GM18498 (cell line): ENCODE measurements at regions not wholly inside any gene's neighbourhood (a gene's known extent, or its start where the extent isn't known, plus 50 kb on each side); places are given as distances from the start of the nearest gene placed in this dataset.

Experiments used
- ATAC-seq: cut with Tn5 transposase; IDR thresholded peaks from one replicate; pipeline ENCODE4 v1.9.1; 2021; ENCODE audit warnings: mild to moderate bottlenecking, moderate library complexity; ENCODE audit not compliant: unreplicated experiment

GRCh38 chr9:11872471-11872870 is 820.7 kb upstream of the TYRP1 start:
- ATAC-seq = no peak

DNA sequence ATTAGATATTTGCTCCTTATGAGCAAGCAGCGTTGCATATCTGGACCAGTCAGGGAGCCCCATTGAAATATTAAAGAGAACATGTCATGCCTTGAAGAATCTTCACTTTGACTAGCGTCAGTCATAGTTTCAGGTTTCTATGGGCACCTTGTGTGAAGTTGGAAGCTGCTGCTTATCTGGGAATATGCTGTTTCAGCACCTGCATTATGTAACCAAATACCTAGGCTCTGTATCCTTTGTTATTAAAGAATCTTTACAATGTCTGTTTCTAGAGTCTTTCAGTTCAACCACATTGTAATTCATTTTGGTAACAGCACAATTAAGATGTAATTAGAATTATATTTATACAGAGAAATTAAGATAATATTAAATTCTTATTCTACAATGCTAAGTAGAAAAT is 818.8 kb upstream of the TYRP1 start:
- no peak for ATAC-seq

- ATAC-seq = no peak
Measured at GRCh38 chr9:11892401-11892800, 800.8 kb upstream of the TYRP1 start.

DNA sequence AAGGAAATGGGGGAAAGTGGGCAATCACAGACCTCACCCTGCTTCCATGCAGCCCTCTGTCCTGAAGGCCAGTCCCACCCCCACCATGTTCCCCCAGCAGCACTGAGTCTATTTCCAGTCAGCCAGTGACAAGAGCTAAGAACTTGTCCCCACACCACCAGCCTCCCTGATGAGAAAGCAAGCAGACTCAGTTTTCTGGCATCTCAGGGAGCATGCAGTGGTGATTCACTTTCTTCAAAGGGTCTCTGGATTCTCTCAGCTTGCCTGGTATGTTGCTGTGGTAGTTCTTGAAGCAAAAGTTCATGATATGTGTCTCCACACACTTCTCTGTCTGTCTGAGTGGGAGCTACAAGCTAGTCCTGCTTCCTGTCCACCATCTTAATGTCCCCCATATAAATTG is 799.9 kb upstream of the TYRP1 start:
- no peak for ATAC-seq

GRCh38 chr9:11894136-11894535 is 799.0 kb upstream of the TYRP1 start:
- ATAC-seq = no peak

DNA sequence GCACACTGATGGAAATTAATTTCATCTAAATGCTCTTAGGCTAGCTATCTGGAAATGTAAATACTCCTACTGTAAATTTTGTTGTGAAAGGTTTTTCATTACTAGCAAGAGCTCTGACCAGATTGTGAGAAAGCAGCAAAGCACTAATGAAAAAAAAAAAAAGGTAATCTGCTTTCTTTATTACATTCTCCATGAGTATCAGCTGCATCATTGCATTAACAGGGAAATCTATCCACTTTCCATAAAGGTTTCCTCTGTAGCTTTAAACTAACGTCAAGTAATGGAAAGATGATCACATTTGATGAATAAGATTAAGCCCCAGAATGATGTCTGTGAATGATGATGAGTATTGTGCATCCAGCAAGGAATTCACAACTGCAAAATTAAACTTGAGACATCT is 790.6 kb upstream of the TYRP1 start:
- ATAC-seq = no peak

GRCh38 chr9:11915699-11916098 is 777.5 kb upstream of the TYRP1 start:
- no peak for ATAC-seq

- ATAC-seq = no peak
Measured at GRCh38 chr9:11928871-11929321, 764.3 kb upstream of the TYRP1 start.

- no peak for ATAC-seq
Measured at GRCh38 chr9:11931109-11931508, 762.1 kb upstream of the TYRP1 start.

DNA sequence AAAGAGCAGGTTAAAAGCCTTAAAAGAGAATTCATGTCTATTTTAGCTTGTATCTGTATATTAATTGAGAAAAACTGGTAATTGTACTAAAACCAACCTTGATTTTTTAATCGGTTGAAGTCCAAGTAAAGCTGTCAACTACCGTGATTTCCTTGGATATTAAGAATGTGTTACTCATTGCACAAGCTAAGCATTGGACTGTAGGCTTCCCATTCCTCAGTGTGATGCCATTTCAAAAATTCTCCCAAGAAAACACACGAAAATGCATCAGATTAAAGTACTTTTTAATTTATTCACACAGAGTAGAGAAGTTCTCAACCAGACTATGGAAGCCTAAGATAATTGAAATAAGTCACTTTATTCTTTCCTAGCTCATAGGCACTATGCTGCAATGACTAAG is 761.4 kb upstream of the TYRP1 start:
- no peak for ATAC-seq

- ATAC-seq = no peak
Measured at GRCh38 chr9:11933926-11934325, 759.3 kb upstream of the TYRP1 start.

GRCh38 chr9:11946531-11946930 is 746.7 kb upstream of the TYRP1 start:
- ATAC-seq = no peak

DNA sequence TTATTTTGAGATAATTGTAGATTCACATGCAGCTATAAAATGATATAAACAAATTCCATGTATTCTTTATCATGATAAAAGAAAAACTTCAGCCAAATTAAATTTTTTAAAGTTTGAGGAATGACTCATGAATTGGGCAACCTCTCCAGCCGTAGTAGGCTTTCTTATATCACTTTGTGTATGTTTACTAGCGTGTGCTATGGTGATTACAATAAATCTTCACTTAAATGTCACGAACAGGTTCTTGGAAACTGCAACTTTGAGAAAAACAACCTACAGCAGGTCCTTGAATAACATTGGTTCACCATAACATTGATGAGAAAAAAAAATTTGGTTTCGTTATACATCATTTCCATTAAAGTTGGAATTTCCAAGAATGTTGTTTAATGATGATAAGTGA is 730.9 kb upstream of the TYRP1 start:
- no peak for ATAC-seq

DNA sequence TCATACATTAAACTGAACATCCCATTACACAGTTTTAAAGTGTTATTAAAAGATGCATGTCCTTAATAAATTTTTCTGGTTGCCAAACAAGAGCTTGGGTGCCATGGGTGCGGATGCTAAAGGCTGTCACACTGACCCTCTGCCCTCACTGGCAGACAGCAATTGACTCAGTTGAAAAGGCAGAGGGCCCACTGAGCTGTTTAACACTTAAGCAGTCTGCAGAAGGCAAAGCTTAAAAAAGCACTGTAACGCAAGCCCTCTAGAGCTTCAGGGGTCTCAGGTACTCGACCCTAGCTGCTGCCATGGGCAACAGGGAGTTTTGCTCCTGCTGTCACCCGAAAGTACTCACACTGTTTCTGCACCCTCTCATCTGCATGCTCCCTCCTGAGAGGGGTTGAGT is 726.4 kb upstream of the TYRP1 start:
- no peak for ATAC-seq

GRCh38 chr9:11968631-11969030 is 724.6 kb upstream of the TYRP1 start:
- no peak for ATAC-seq

GRCh38 chr9:11973011-11973410 is 720.2 kb upstream of the TYRP1 start:
- ATAC-seq = no peak

GRCh38 chr9:11973511-11973910 is 719.7 kb upstream of the TYRP1 start:
- no peak for ATAC-seq

DNA sequence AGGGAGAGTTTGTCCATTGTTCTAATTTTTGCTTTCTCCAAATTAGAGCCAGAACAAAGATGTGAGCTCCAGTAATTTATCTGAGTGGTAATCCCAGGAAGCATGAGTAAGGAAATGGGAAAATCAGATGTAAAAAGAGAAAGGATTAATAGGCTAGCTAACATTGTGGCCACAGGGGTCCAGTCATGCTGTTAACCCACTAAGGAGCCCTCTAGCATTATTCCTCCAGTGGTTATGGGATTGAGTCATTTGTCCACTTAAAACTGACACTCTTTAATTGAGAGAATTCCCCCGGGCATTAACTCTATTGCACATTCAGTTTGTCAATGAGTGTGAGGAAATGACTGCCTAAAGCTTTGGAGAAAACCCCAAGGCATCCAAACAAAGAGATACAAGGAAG is 700.3 kb upstream of the TYRP1 start:
- ATAC-seq = no peak

- no peak for ATAC-seq
Measured at GRCh38 chr9:12014488-12014887, 678.7 kb upstream of the TYRP1 start.

GRCh38 chr9:12054235-12054634 is 639.0 kb upstream of the TYRP1 start:
- ATAC-seq = no peak

- ATAC-seq = no peak
Measured at GRCh38 chr9:12056874-12057273, 636.3 kb upstream of the TYRP1 start.

DNA sequence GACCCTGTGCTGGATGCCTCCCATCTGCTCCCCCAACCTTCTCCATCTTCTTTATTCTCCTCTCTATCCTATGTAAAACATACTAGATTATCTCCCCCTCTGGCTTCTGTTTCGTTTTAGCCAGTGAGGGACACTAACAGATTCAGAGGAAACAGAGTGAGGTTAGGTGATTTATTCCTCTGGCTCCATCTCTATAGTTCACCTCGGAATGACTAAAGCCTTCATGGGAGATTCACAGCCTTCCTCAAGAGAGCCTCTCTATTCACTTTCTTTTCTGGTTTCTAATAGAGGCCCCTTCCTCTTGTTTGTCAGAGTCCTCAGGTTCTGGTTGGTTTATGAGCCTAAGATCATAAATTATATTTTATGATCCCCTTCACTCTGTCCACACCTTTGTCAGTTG is 633.1 kb upstream of the TYRP1 start:
- no peak for ATAC-seq

DNA sequence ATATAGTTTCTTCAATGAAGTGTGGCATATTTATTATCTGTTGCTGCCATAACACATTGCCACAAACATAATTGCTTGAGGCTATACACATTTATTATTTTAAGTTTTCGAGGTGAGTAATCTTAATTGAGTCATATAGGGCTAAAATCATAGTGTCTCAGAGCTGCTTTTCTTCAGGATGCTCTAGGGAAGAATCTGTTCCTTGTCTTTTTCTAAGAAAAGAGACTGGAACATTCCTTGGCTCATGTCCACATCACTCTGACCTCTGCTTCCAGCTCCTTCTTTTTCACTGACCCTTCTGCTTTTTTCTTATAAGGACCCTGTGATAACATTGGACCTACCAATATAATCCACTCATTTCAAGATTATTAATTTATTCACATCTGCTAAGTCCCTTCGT is 632.4 kb upstream of the TYRP1 start:
- ATAC-seq = no peak

- ATAC-seq = no peak
Measured at GRCh38 chr9:12065050-12065449, 628.1 kb upstream of the TYRP1 start.
